HFF-Myc (cell line): ENCODE measurements at regions not wholly inside any gene's neighbourhood (a gene's known extent, or its start where the extent isn't known, plus 50 kb on each side); places are given as distances from the start of the nearest gene placed in this dataset.

Experiments
- DNase-seq: peaks from one replicate; pipeline ENCODE4 v3.0.0-alpha.2; 2011; ENCODE audit warnings: low read depth; ENCODE audit errors: extremely low read depth
- H3K4me3 ChIP-seq: replicated peaks from 2 replicates; pipeline ENCODE4 v1.5.1; 2011; ENCODE audit warnings: low read depth, mild to moderate bottlenecking, control low read depth, low read length
- TF ChIP-seq, protein P1 (sequence below): IDR thresholded peaks from 2 replicates; pipeline ENCODE4 v1.5.1; 2012; ENCODE audit warnings: mild to moderate bottlenecking, low read depth, low read length, control low read depth; ENCODE audit errors: missing control alignments

- H3K4me3 ChIP-seq = no peak overlapping the region
- TF ChIP-seq, protein P1, sequence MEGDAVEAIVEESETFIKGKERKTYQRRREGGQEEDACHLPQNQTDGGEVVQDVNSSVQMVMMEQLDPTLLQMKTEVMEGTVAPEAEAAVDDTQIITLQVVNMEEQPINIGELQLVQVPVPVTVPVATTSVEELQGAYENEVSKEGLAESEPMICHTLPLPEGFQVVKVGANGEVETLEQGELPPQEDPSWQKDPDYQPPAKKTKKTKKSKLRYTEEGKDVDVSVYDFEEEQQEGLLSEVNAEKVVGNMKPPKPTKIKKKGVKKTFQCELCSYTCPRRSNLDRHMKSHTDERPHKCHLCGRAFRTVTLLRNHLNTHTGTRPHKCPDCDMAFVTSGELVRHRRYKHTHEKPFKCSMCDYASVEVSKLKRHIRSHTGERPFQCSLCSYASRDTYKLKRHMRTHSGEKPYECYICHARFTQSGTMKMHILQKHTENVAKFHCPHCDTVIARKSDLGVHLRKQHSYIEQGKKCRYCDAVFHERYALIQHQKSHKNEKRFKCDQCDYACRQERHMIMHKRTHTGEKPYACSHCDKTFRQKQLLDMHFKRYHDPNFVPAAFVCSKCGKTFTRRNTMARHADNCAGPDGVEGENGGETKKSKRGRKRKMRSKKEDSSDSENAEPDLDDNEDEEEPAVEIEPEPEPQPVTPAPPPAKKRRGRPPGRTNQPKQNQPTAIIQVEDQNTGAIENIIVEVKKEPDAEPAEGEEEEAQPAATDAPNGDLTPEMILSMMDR = no peak
- DNase-seq = no peak
Observed at GRCh38 chr1:209224886-209225285, 358.6 kb upstream of the CAMK1G start.

DNA sequence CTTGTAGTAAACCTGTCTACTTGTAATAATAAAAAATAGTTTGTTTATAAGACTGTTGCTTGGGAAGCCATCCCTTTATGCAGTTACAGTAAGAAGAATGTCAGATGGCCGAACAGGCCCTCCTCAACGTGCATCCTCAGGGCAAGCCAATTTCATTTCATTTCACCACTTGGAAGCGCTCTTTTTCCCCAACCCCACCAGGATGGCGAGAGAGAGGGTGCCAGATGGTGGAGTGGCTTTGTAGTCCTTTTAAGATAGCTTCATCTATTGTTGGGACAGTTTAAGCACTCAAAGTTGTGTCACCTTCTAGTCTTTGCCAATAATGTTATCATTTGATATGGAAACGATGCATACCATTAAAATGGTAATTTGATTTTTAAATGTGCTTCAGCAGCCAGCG lies 356.3 kb upstream of the CAMK1G start:
- H3K4me3 ChIP-seq = no peak overlapping the region
- TF ChIP-seq, protein P1 = no peak
- DNase-seq = no peak

DNA sequence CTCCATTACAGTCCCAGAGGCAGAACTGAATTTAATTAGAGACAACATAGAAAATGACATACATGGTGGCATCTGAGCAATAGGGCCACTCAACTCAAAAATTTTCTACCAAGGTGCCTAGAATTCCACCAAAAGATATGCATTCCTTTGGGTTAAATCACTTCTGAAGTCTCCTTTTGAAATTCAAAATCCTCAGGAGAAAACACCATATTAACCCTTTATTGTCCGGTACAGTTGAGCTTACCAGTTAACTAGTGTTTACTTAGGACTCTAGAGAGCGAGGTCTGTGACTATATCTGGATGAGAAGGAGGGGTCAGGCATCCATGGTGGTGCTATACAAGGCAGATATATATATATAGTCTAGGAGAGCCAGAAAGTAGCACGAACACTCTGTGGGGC lies 355.6 kb upstream of the CAMK1G start:
- H3K4me3 ChIP-seq = no peak overlapping the region
- no peak for DNase-seq
- TF ChIP-seq, protein P1 = no peak

DNA sequence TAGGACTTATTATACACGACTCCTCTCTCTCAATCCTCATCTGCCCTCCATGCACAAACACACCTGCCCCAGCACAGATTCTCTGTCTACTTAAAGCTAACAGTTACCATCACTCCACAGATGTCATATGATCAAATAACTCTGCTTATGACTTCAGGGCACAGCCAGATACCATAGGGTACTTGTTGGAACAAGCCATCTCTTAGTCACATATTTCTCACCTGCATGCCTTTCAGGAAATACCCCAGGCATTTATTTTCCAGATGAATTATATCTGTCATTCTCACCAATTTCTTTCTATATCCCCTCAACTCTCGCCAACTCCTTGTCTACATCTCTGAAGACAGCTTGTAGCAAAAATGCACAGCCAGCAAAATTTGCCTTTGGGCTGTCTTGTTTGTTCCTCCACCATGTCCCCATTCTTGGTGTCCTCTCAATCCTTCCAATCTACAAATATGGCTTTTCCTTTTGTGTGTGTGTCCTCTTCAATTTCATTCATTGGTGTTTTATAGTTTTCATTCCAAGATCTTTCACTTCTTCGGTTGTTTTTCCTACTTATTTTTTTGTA lies 353.9 kb upstream of the CAMK1G start:
- TF ChIP-seq, protein P1 = no peak
- no peak overlapping the region for H3K4me3 ChIP-seq
- no peak for DNase-seq

GRCh38 chr1:209230314-209230713 lies 353.2 kb upstream of the CAMK1G start:
- H3K4me3 ChIP-seq = no peak overlapping the region
- DNase-seq = no peak
- TF ChIP-seq, protein P1 = no peak

GRCh38 chr1:209231476-209232156 lies 351.9 kb upstream of the CAMK1G start:
- H3K4me3 ChIP-seq = no peak overlapping the region
- no peak for DNase-seq
- TF ChIP-seq, protein P1 = no peak
